ENCODE measurements at regions not wholly inside any gene's neighbourhood (a gene's known extent, or its start where the extent isn't known, plus 50 kb on each side); places are given as distances from the start of the nearest gene placed in this dataset.

- intact Hi-C loops (cut with micrococcal nuclease; ENCODE audit: unreplicated experiment), result no loop called here
- H4K20me1 ChIP-seq (ENCODE audit: control insufficient read depth, insufficient read depth), result no peaks in the 10 kb centered on the region
- FAIRE-seq, result no peak
- ChIA-PET SMC1A (ENCODE audit: uncharacterized antibody, unreplicated experiment) (interaction anchor here (1.2 to 3.8 kb wide), 3 partner anchors 11 to 57 kb away, joined by 3 to 14 read pairs (median 4); no protein-coding TSS in a partner anchor), CTCF (interaction anchor here (0.6 to 1.5 kb wide), 2 partner anchors 9 to 57 kb away, joined by 3 to 4 read pairs; no protein-coding TSS in a partner anchor), RAD21 (ENCODE audit: unreplicated experiment) (interaction anchor here (3.6 kb wide), 1 partner anchor 57 kb away, joined by 12 read pairs; no protein-coding TSS in a partner anchor), POLR2A (no interaction called here)
- no TSS peak for BruUV-seq (replicated peaks)
- in situ Hi-C loops (cut with MboI), result no loop called here
- H3K36me3 ChIP-seq (ENCODE audit: control insufficient read depth in 2 of 2, insufficient read depth in 2 of 2, low read length in 1 of 2), result no peaks in the 10 kb centered on the region
- H3K9ac ChIP-seq (ENCODE audit: control insufficient read depth, insufficient read depth, low read length), result no peak overlapping the region
- no peak overlapping the region for H3K4me2 ChIP-seq (ENCODE audit: control insufficient read depth, insufficient read depth)
- no peaks in the 10 kb centered on the region for H3K27me3 ChIP-seq (replicated peaks in 1 of 2; ENCODE audit: control insufficient read depth in 2 of 2, insufficient read depth in 2 of 2, low read length in 1 of 2)
- H3K4me3 ChIP-seq, result no peak overlapping the region
- ATAC-seq, result peak; percentile 81
- no peaks in the 10 kb centered on the region for H3K79me2 ChIP-seq (ENCODE audit: control insufficient read depth, insufficient read depth, low read length)
- WGBS (ENCODE audit: insufficient coverage, insufficient replicate concordance, low lambda C conversion rate, missing lambda C conversion rate), result 3% methylated on average over 2 of the region's 2 CpGs
- H3K9me3 ChIP-seq (replicated peaks; ENCODE audit: control insufficient read depth, insufficient read depth, low read length), result no peaks in the 10 kb centered on the region
- no peak overlapping the region for H2AFZ ChIP-seq (ENCODE audit: control insufficient read depth, low read depth, low read length)
- H3K27ac ChIP-seq (ENCODE audit: control insufficient read depth, insufficient read depth), result no peak overlapping the region
- no peak for DNase-seq (ENCODE audit: low read depth, low spot score)
- H3K4me1 ChIP-seq (ENCODE audit: control insufficient read depth, insufficient read depth, low read length), result no peaks in the 10 kb centered on the region
- TF ChIP-seq RFX5 (IDR thresholded peaks at IDR 0.05; ENCODE audit: low read depth, low read length) (no peak), ATF7 (IDR thresholded peaks at IDR 0.05; ENCODE audit: low read depth) (peak; percentile 41; the same call in 1 of the 2 replicates), RELB (IDR thresholded peaks at IDR 0.05; ENCODE audit: low read depth) (peak; percentile 45; the same call in 1 of the 2 replicates), RUNX3 (IDR thresholded peaks at IDR 0.05; ENCODE audit: low read length) (peak; percentile 23; the same call in 1 of the 2 replicates), IKZF2 (IDR thresholded peaks at IDR 0.05) (peak; percentile 46 to 61; a peak in 2 of 4 replicates), WRNIP1 (IDR thresholded peaks at IDR 0.05; ENCODE audit: borderline replicate concordance, low read depth, low read length) (no peak), MYC (IDR thresholded peaks at IDR 0.05; ENCODE audit: insufficient read depth, insufficient read length, insufficient replicate concordance, low read length, severe bottlenecking) (no peak), FOXM1 (IDR thresholded peaks at IDR 0.05; ENCODE audit: low read depth, low read length) (peak; percentile 44; the same call in 1 of the 2 replicates), EP300 (IDR thresholded peaks at IDR 0.05; ENCODE audit: borderline replicate concordance in 1 of 2, control insufficient read depth in 1 of 2, low read depth in 2 of 2, low read length in 2 of 2) (peak in 1 of 2 experiments; percentile 13; a peak in 1 of 4 replicates), RB1 (IDR thresholded peaks at IDR 0.05; ENCODE audit: borderline replicate concordance) (no peak), JUNB (IDR thresholded peaks at IDR 0.05) (peak; percentile 67), SRF (IDR thresholded peaks at IDR 0.05; ENCODE audit: low read depth in 2 of 2, low read length in 2 of 2) (peak in 1 of 2 experiments; percentile 69; a peak in 1 of 4 replicates), BCL3 (IDR thresholded peaks at IDR 0.05; ENCODE audit: borderline replicate concordance, insufficient read depth, low read depth, low read length, poor library complexity, severe bottlenecking) (no peak), MAX (IDR thresholded peaks at IDR 0.05; ENCODE audit: low read depth, low read length) (no peak), EED (IDR thresholded peaks at IDR 0.05; ENCODE audit: low read depth) (0 out of 2 replicates have a peak, but pooled peaks have one; percentile 32), IKZF1 (conservative IDR thresholded peaks at IDR 0.05) (peak; percentile 28; the same call in 1 of the 2 replicates), MYB (IDR thresholded peaks at IDR 0.05; ENCODE audit: borderline replicate concordance, low read depth, low read length) (no peak), NFIC (IDR thresholded peaks at IDR 0.05; ENCODE audit: low read depth, low read length) (peak; percentile 38; the same call in 1 of the 2 replicates), CREM (IDR thresholded peaks at IDR 0.05; ENCODE audit: low read depth) (no peak)
These were observed 553.4 kb downstream of the PPP4R3C start for GRCh38 chrX:26909728-26910127.

Measured in GM12878 (cell line).